Activated naive CD4-positive, alpha-beta T cell treated with anti-CD3 and anti-CD28 coated beads, Interleukin-2, amount 50 U/mL, for 72 hours (primary cell): ENCODE measurements at regions not wholly inside any gene's neighbourhood (a gene's known extent, or its start where the extent isn't known, plus 50 kb on each side); places are given as distances from the start of the nearest gene placed in this dataset.

Source experiments
- ATAC-seq, 2 donors: fragments of 150-1000 bp; cut with Tn5 transposase; 2 replicates each; pipeline ENCODE4 v1.10.0; 2021; ENCODE audit warnings: mild to moderate bottlenecking in 2 of 2, moderate library complexity in 2 of 2
- DNase-seq, 2 donors: peaks; one replicate each; pipeline ENCODE4 v3.0.0; 2021 to 2022; ENCODE audit warnings: low spot score in 2 of 2
- H3K27ac Mint-ChIP-seq, 2 donors: one replicate each; pipeline ENCODE4 v1.8.0; 2022; ENCODE audit warnings: mild to moderate bottlenecking in 2 of 2, mixed read lengths in 2 of 2
- H3K36me3 Mint-ChIP-seq, 2 donors: one replicate each; pipeline ENCODE4 v1.8.0; 2022; ENCODE audit warnings: mixed read lengths in 2 of 2
- H3K9me3 Mint-ChIP-seq, 2 donors: one replicate each; pipeline ENCODE4 v1.8.0; 2022; ENCODE audit warnings: mixed read lengths in 2 of 2

GRCh38 chr5:2627867-2628266 lies 123.6 kb downstream of the IRX2 start:
- no peaks in the 10 kb centered on the region for H3K36me3 Mint-ChIP-seq
- peaks cover 0 to 4% of the 10 kb centered on the region in 2 donors for H3K9me3 Mint-ChIP-seq
- DNase-seq (no peak), ATAC-seq (no peak)
- no peak overlapping the region for H3K27ac Mint-ChIP-seq

GRCh38 chr5:2626572-2626971 lies 124.9 kb downstream of the IRX2 start:
- H3K9me3 Mint-ChIP-seq: peaks cover 0 to 4% of the 10 kb centered on the region in 2 donors
- DNase-seq (no peak), ATAC-seq (no peak)
- no peaks in the 10 kb centered on the region for H3K36me3 Mint-ChIP-seq
- no peak overlapping the region for H3K27ac Mint-ChIP-seq

GRCh38 chr5:2622866-2623265 lies 128.6 kb downstream of the IRX2 start:
- no peak for DNase-seq
- ATAC-seq: no peak
- peaks cover 0 to 4% of the 10 kb centered on the region in 2 donors for H3K9me3 Mint-ChIP-seq
- H3K36me3 Mint-ChIP-seq: no peaks in the 10 kb centered on the region
- H3K27ac Mint-ChIP-seq: no peak overlapping the region

GRCh38 chr5:2621631-2622030 lies 129.8 kb downstream of the IRX2 start:
- Mint-ChIP-seq H3K27ac (no peak overlapping the region), H3K36me3 (no peaks in the 10 kb centered on the region)

GRCh38 chr5:2619216-2619615 lies 132.3 kb downstream of the IRX2 start:
- no peak for ATAC-seq
- no peak overlapping the region for H3K27ac Mint-ChIP-seq

More at GRCh38 chr5:2621631-2622030, 129.8 kb downstream of the IRX2 start:
- H3K9me3 Mint-ChIP-seq: no peaks in the 10 kb centered on the region
- DNase-seq (no peak), ATAC-seq (no peak)

GRCh38 chr5:2617461-2617860 lies 134.0 kb downstream of the IRX2 start:
- H3K9me3 Mint-ChIP-seq: peaks cover 10 to 17% of the 10 kb centered on the region in 2 donors
- H3K27ac Mint-ChIP-seq: no peak overlapping the region
- no peaks in the 10 kb centered on the region for H3K36me3 Mint-ChIP-seq
- ATAC-seq: no peak
- no peak for DNase-seq

More at GRCh38 chr5:2619216-2619615, 132.3 kb downstream of the IRX2 start:
- H3K36me3 Mint-ChIP-seq: no peaks in the 10 kb centered on the region
- DNase-seq: no peak
- H3K9me3 Mint-ChIP-seq: peaks cover 0 to 9% of the 10 kb centered on the region in 2 donors

- no peak overlapping the region for H3K27ac Mint-ChIP-seq
- H3K9me3 Mint-ChIP-seq: peaks cover 12 to 18% of the 10 kb centered on the region in 2 donors
- no peaks in the 10 kb centered on the region for H3K36me3 Mint-ChIP-seq
- DNase-seq (no peak), ATAC-seq (no peak)
These were observed 135.6 kb downstream of the IRX2 start for GRCh38 chr5:2615917-2616316.

- DNase-seq (no peak), ATAC-seq (no peak)
- Mint-ChIP-seq H3K27ac (no peak overlapping the region), H3K9me3 (peaks cover 13 to 18% of the 10 kb centered on the region in 2 donors), H3K36me3 (peaks cover 0 to under 1% of the 10 kb centered on the region in 2 donors)
These were observed 136.9 kb downstream of the IRX2 start for GRCh38 chr5:2614571-2614970.

GRCh38 chr5:2611659-2612058 lies 139.8 kb downstream of the IRX2 start:
- no peak overlapping the region for H3K27ac Mint-ChIP-seq
- DNase-seq: no peak
- H3K36me3 Mint-ChIP-seq: peaks cover 0 to 5% of the 10 kb centered on the region in 2 donors
- no peak for ATAC-seq
- peaks cover 19 to 22% of the 10 kb centered on the region in 2 donors for H3K9me3 Mint-ChIP-seq

- H3K36me3 Mint-ChIP-seq: peaks cover 0 to 5% of the 10 kb centered on the region in 2 donors
- H3K9me3 Mint-ChIP-seq: peaks cover 19 to 21% of the 10 kb centered on the region in 2 donors
- no peak overlapping the region for H3K27ac Mint-ChIP-seq
- no peak for ATAC-seq
- no peak for DNase-seq
These were observed 140.5 kb downstream of the IRX2 start for GRCh38 chr5:2610986-2611385.

- DNase-seq (no peak), ATAC-seq (no peak)
- Mint-ChIP-seq H3K27ac (no peak overlapping the region), H3K9me3 (peaks cover 7 to 14% of the 10 kb centered on the region in 2 donors), H3K36me3 (peaks cover 0 to 5% of the 10 kb centered on the region in 2 donors)
These were observed 143.1 kb downstream of the IRX2 start for GRCh38 chr5:2608391-2608790.

- Mint-ChIP-seq H3K9me3 (peaks cover 7 to 10% of the 10 kb centered on the region in 2 donors), H3K27ac (no peak overlapping the region), H3K36me3 (peaks cover 0 to 5% of the 10 kb centered on the region in 2 donors)
- DNase-seq (no peak), ATAC-seq (no peak)
These were observed 143.9 kb downstream of the IRX2 start for GRCh38 chr5:2607598-2607997.

GRCh38 chr5:2603272-2603575 lies 148.3 kb downstream of the IRX2 start:
- ATAC-seq (no peak), DNase-seq (no peak)
- Mint-ChIP-seq H3K9me3 (peaks cover 0 to 3% of the 10 kb centered on the region in 2 donors), H3K36me3 (no peaks in the 10 kb centered on the region), H3K27ac (no peak overlapping the region)

- no peak for ATAC-seq
- Mint-ChIP-seq H3K9me3 (peaks cover 0 to 3% of the 10 kb centered on the region in 2 donors), H3K27ac (peak overlapping the region in 1 of 2 donors; percentile 22), H3K36me3 (no peaks in the 10 kb centered on the region)
- no peak for DNase-seq
These were observed 148.8 kb downstream of the IRX2 start for GRCh38 chr5:2602451-2603271.

- Mint-ChIP-seq H3K9me3 (peaks cover 0 to 6% of the 10 kb centered on the region in 2 donors), H3K36me3 (no peaks in the 10 kb centered on the region), H3K27ac (no peak overlapping the region)
- ATAC-seq (no peak), DNase-seq (no peak)
These were observed 153.0 kb downstream of the IRX2 start for GRCh38 chr5:2598503-2598902.

GRCh38 chr5:2594701-2595100 lies 156.8 kb downstream of the IRX2 start:
- DNase-seq (no peak), ATAC-seq (no peak)
- Mint-ChIP-seq H3K27ac (no peak overlapping the region), H3K9me3 (peaks cover 0 to 3% of the 10 kb centered on the region in 2 donors), H3K36me3 (no peaks in the 10 kb centered on the region)

- Mint-ChIP-seq H3K36me3 (no peaks in the 10 kb centered on the region), H3K9me3 (peaks cover 0 to 3% of the 10 kb centered on the region in 2 donors), H3K27ac (no peak overlapping the region)
- ATAC-seq (no peak), DNase-seq (no peak)
These were observed 158.7 kb downstream of the IRX2 start for GRCh38 chr5:2592766-2593165.

- Mint-ChIP-seq H3K9me3 (peaks cover 0 to 3% of the 10 kb centered on the region in 2 donors), H3K36me3 (no peaks in the 10 kb centered on the region), H3K27ac (no peak overlapping the region)
- ATAC-seq (no peak), DNase-seq (no peak)
These were observed 159.6 kb downstream of the IRX2 start for GRCh38 chr5:2591777-2592453.
